Parathyroid adenoma (tissue), 2 donors: ENCODE measurements at regions not wholly inside any gene's neighbourhood (a gene's known extent, or its start where the extent isn't known, plus 50 kb on each side); places are given as distances from the start of the nearest gene placed in this dataset.

ENCODE experiments used
- H2AFZ ChIP-seq: fragments of 300-600 bp; sonication (generic); one replicate; pipeline ENCODE4 v1.7.0; 2017; ENCODE audit warnings: antibody characterized with exemption, mild to moderate bottlenecking
- H3K27ac ChIP-seq: fragments of 300-600 bp; sonication (generic); one replicate; pipeline ENCODE4 v1.7.0; 2017
- H3K27me3 ChIP-seq: fragments of 300-600 bp; sonication (generic); one replicate; pipeline ENCODE4 v1.7.0; 2017; ENCODE audit warnings: low read length; ENCODE audit not compliant: control insufficient read depth, insufficient read depth
- H3K36me3 ChIP-seq: fragments of 300-600 bp; sonication (generic); one replicate; pipeline ENCODE4 v1.7.0; 2017; ENCODE audit warnings: low read length; ENCODE audit not compliant: control insufficient read depth, insufficient read depth
- H3K4me1 ChIP-seq: fragments of 300-600 bp; sonication (generic); one replicate; pipeline ENCODE4 v1.7.0; 2017; ENCODE audit warnings: control low read depth
- H3K4me2 ChIP-seq: fragments of 300-600 bp; sonication (generic); one replicate; pipeline ENCODE4 v1.7.0; 2017; ENCODE audit warnings: low read length
- H3K4me3 ChIP-seq: fragments of 300-600 bp; sonication (generic); one replicate; pipeline ENCODE4 v1.7.0; 2017; ENCODE audit warnings: low read depth, low read length
- H3K79me2 ChIP-seq: fragments of 300-600 bp; sonication (generic); one replicate; pipeline ENCODE4 v1.7.0; 2017; ENCODE audit warnings: control low read depth
- H3K9ac ChIP-seq: fragments of 300-600 bp; sonication (generic); one replicate; pipeline ENCODE4 v1.7.0; 2017; ENCODE audit warnings: mild to moderate bottlenecking
- H3K9me3 ChIP-seq: fragments of 300-600 bp; sonication (generic); one replicate; pipeline ENCODE4 v1.7.0; 2017; ENCODE audit warnings: low read length; ENCODE audit not compliant: control insufficient read depth
- TF ChIP-seq, protein P1 (sequence below): fragments of 300-600 bp; sonication (generic); IDR thresholded peaks from one replicate; pipeline ENCODE4 v1.7.0; 2017; ENCODE audit warnings: antibody characterized with exemption, mild to moderate bottlenecking
- donor health status: primary hyperparathyroidism.

DNA sequence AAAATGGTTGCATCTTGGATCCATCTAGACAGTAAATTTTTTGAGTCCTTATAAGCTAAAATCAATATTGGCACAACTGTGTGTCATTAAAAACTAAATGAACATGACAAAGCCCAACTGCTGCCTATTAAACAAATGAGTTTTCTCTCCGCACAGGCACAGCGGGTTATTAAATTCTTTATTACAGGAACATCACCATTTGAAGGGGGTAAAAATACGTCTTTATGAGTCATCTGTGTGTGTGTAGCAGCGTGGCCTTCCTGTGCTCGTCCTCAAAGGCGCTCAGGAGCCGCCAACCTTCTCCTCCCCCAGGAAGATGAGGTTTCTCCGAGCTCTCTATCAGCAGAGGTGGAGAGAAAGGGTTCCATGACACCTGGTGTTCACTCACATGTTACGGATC lies 62.6 kb upstream of the SDK2 start:
- Histone ChIP-seq H3K9me3 (no peaks in the 10 kb centered on the region), H3K4me3 (no peak overlapping the region), H2AFZ (no peak overlapping the region), H3K27me3 (no peaks in the 10 kb centered on the region), H3K27ac (no peak overlapping the region), H3K79me2 (no peaks in the 10 kb centered on the region), H3K9ac (no peak overlapping the region), H3K4me1 (no peaks in the 10 kb centered on the region), H3K4me2 (no peak overlapping the region), H3K36me3 (no peaks in the 10 kb centered on the region)
- TF ChIP-seq, protein P1, sequence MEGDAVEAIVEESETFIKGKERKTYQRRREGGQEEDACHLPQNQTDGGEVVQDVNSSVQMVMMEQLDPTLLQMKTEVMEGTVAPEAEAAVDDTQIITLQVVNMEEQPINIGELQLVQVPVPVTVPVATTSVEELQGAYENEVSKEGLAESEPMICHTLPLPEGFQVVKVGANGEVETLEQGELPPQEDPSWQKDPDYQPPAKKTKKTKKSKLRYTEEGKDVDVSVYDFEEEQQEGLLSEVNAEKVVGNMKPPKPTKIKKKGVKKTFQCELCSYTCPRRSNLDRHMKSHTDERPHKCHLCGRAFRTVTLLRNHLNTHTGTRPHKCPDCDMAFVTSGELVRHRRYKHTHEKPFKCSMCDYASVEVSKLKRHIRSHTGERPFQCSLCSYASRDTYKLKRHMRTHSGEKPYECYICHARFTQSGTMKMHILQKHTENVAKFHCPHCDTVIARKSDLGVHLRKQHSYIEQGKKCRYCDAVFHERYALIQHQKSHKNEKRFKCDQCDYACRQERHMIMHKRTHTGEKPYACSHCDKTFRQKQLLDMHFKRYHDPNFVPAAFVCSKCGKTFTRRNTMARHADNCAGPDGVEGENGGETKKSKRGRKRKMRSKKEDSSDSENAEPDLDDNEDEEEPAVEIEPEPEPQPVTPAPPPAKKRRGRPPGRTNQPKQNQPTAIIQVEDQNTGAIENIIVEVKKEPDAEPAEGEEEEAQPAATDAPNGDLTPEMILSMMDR: no peak

DNA sequence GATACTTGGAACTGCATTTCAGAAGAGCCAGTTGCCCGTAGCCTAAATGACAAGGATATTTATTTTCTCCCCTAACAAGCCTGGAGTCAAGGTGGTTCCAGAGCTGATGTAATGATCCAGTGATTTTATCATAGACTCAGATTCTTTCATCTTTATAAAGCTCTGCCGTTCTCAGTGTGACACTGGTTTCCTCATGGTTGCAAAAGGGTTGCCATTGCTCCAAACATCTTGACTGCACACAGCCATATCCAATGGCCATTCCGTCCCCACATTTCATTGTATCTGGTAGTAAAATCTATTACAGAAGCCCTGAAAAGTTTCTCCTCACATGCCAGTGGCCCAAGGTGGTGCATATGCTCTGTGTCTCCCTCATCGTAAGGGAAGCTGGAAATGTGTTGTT lies 63.1 kb upstream of the SDK2 start:
- H3K79me2 ChIP-seq: no peaks in the 10 kb centered on the region
- H2AFZ ChIP-seq: no peak overlapping the region
- TF ChIP-seq, protein P1: no peak
- H3K4me2 ChIP-seq: no peak overlapping the region
- no peaks in the 10 kb centered on the region for H3K4me1 ChIP-seq
- no peaks in the 10 kb centered on the region for H3K27me3 ChIP-seq
- H3K27ac ChIP-seq: no peak overlapping the region
- no peaks in the 10 kb centered on the region for H3K36me3 ChIP-seq
- no peak overlapping the region for H3K4me3 ChIP-seq
- H3K9ac ChIP-seq: no peak overlapping the region
- no peaks in the 10 kb centered on the region for H3K9me3 ChIP-seq

DNA sequence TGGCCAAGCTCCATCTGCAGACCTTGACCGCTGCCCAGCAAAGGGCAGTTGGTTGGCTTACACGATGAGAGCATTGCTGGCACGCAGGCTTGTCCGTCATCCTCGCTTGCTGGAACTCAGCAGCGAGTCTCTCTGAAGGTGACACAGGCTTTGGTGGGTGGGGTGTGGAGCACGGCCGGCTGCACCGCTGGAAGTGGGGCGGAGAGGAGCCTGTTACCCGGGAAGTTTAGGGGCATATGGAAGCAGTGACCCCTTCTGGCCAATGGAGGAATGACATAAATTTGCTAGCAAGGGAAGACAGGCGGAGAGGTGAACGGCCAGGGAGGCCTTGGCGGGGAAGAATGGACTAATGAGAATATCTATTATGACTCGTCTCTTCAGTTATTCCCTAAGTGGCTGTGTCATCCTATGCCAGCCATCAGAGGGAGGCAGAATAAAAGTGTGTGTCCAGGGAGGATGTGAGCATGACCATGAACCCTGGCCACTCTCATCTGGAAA lies 65.9 kb upstream of the SDK2 start:
- Histone ChIP-seq H3K27me3 (no peaks in the 10 kb centered on the region), H3K4me3 (no peak overlapping the region), H3K9ac (no peak overlapping the region), H2AFZ (no peak overlapping the region), H3K36me3 (no peaks in the 10 kb centered on the region), H3K9me3 (no peaks in the 10 kb centered on the region), H3K4me1 (no peaks in the 10 kb centered on the region), H3K79me2 (no peaks in the 10 kb centered on the region), H3K27ac (no peak overlapping the region), H3K4me2 (peak overlapping the region; percentile 9)
- TF ChIP-seq, protein P1: peak; percentile 78

DNA sequence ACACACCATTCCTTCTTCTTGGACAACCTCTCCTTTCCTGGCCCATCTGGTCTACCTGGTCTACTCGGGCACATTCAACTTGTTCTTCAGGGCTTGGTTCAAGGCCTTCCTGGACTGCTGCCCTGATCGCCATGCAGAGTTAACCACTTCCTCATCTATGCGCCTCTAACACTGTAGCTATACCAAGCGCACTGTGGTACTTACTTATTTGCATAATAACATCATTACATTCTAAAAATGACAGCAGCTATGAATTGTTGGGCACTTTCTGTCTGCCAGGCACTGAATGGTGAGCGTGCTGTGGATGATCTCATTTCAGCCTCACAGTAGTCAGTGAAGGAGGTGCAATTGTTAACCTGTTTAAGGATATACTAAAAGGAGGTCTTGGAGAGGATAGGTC lies 66.9 kb upstream of the SDK2 start:
- Histone ChIP-seq H3K9me3 (no peaks in the 10 kb centered on the region), H3K27ac (no peak overlapping the region), H2AFZ (no peak overlapping the region), H3K4me3 (no peak overlapping the region), H3K9ac (no peak overlapping the region), H3K79me2 (no peaks in the 10 kb centered on the region), H3K4me1 (no peaks in the 10 kb centered on the region), H3K36me3 (no peaks in the 10 kb centered on the region), H3K4me2 (no peak overlapping the region), H3K27me3 (no peaks in the 10 kb centered on the region)
- TF ChIP-seq, protein P1: no peak

DNA sequence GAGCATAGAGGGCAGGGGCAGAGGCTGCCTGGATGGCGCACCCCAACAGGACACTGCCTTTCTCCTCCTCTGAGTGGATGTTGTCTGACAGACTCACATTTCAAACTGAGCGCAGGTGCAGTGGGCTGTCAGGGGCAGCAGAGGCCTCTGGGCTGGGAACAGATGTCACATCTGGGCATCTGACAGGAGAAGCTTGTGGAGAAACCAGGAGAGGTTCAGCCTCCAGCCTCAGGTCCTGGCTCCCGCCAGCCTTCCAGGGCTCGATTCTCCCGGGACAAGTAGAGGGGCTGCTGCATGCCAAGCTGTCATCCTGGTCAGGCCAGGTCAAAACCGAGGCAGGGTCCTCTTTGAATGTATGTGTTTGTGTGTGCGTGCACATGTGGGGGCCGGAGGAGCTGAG lies 67.7 kb upstream of the SDK2 start:
- Histone ChIP-seq H3K27ac (no peak overlapping the region), H3K4me3 (no peak overlapping the region), H3K36me3 (no peaks in the 10 kb centered on the region), H3K9ac (no peak overlapping the region), H2AFZ (no peak overlapping the region), H3K4me2 (no peak overlapping the region), H3K27me3 (no peaks in the 10 kb centered on the region), H3K9me3 (no peaks in the 10 kb centered on the region), H3K79me2 (no peaks in the 10 kb centered on the region), H3K4me1 (no peaks in the 10 kb centered on the region)
- TF ChIP-seq, protein P1: no peak
